ENCODE measurements at regions not wholly inside any gene's neighbourhood (a gene's known extent, or its start where the extent isn't known, plus 50 kb on each side); places are given as distances from the start of the nearest gene placed in this dataset.

GRCh38 chr9:102253099-102253498, 514.7 kb upstream of the GRIN3A start:
- no peaks in the 10 kb centered on the region for H4K20me1 ChIP-seq (ENCODE audit: low read depth, low read length)
- H3F3A ChIP-seq (ENCODE audit: insufficient read depth): no peaks in the 10 kb centered on the region
- H3K9me2 ChIP-seq (replicated peaks; ENCODE audit: insufficient read depth, low read length): no peaks in the 10 kb centered on the region
- H3K27me3 ChIP-seq (ENCODE audit: low read length): no peaks in the 10 kb centered on the region
- H2AFZ ChIP-seq (ENCODE audit: low read depth, low read length, severe bottlenecking): no peak overlapping the region
- H3K36me3 ChIP-seq (ENCODE audit: low read length): no peaks in the 10 kb centered on the region
- no peaks in the 10 kb centered on the region for H3K9me3 ChIP-seq (ENCODE audit: insufficient read depth, low read length)
- H3K4me2 ChIP-seq (ENCODE audit: low read depth, low read length, poor library complexity, severe bottlenecking): no peak overlapping the region
- H3K9ac ChIP-seq (ENCODE audit: low read length): no peak overlapping the region
- no peak for TF ChIP-seq CTCF (IDR thresholded peaks at IDR 0.05; ENCODE audit: insufficient read depth, low read length, poor library complexity, severe bottlenecking)
- TF ChIP-seq EZH2phosphoT487 (conservative IDR thresholded peaks at IDR 0.05; ENCODE audit: low read length): no peak
- H3K27ac ChIP-seq (ENCODE audit: low read depth, low read length): no peak overlapping the region
- H3K4me3 ChIP-seq (ENCODE audit: insufficient read depth, low read length, poor library complexity, severe bottlenecking): no peak overlapping the region
- no peaks in the 10 kb centered on the region for H3K79me2 ChIP-seq (ENCODE audit: insufficient read depth, low read length)

GRCh38 chr9:102244916-102245315, 506.5 kb upstream of the GRIN3A start:
- no peak overlapping the region for H3K27ac ChIP-seq (ENCODE audit: low read depth, low read length)
- H3K9me2 ChIP-seq (replicated peaks; ENCODE audit: insufficient read depth, low read length): no peaks in the 10 kb centered on the region
- H3K79me2 ChIP-seq (ENCODE audit: insufficient read depth, low read length): no peaks in the 10 kb centered on the region
- no peak overlapping the region for H3K4me2 ChIP-seq (ENCODE audit: low read depth, low read length, poor library complexity, severe bottlenecking)
- H3K4me3 ChIP-seq (ENCODE audit: insufficient read depth, low read length, poor library complexity, severe bottlenecking): no peak overlapping the region
- H3K36me3 ChIP-seq (ENCODE audit: low read length): no peaks in the 10 kb centered on the region
- H3K27me3 ChIP-seq (ENCODE audit: low read length): no peaks in the 10 kb centered on the region
- no peak overlapping the region for H2AFZ ChIP-seq (ENCODE audit: low read depth, low read length, severe bottlenecking)
- H3F3A ChIP-seq (ENCODE audit: insufficient read depth): no peaks in the 10 kb centered on the region
- no peaks in the 10 kb centered on the region for H4K20me1 ChIP-seq (ENCODE audit: low read depth, low read length)
- H3K9me3 ChIP-seq (ENCODE audit: insufficient read depth, low read length): no peaks in the 10 kb centered on the region
- H3K9ac ChIP-seq (ENCODE audit: low read length): no peak overlapping the region
- TF ChIP-seq CTCF (IDR thresholded peaks at IDR 0.05; ENCODE audit: insufficient read depth, low read length, poor library complexity, severe bottlenecking): no peak
- TF ChIP-seq EZH2phosphoT487 (conservative IDR thresholded peaks at IDR 0.05; ENCODE audit: low read length): no peak

GRCh38 chr9:102237520-102237919, 499.1 kb upstream of the GRIN3A start:
- Histone ChIP-seq H2AFZ (ENCODE audit: low read depth, low read length, severe bottlenecking) (no peak overlapping the region), H3K9me3 (ENCODE audit: insufficient read depth, low read length) (no peaks in the 10 kb centered on the region), H3K79me2 (ENCODE audit: insufficient read depth, low read length) (no peaks in the 10 kb centered on the region), H4K20me1 (ENCODE audit: low read depth, low read length) (no peaks in the 10 kb centered on the region), H3K9me2 (replicated peaks; ENCODE audit: insufficient read depth, low read length) (no peaks in the 10 kb centered on the region), H3K9ac (ENCODE audit: low read length) (no peak overlapping the region), H3F3A (ENCODE audit: insufficient read depth) (no peaks in the 10 kb centered on the region), H3K27ac (ENCODE audit: low read depth, low read length) (no peak overlapping the region), H3K4me2 (ENCODE audit: low read depth, low read length, poor library complexity, severe bottlenecking) (no peak overlapping the region), H3K4me3 (ENCODE audit: insufficient read depth, low read length, poor library complexity, severe bottlenecking) (no peak overlapping the region), H3K27me3 (ENCODE audit: low read length) (no peaks in the 10 kb centered on the region), H3K36me3 (ENCODE audit: low read length) (no peaks in the 10 kb centered on the region)
- TF ChIP-seq CTCF (IDR thresholded peaks at IDR 0.05; ENCODE audit: insufficient read depth, low read length, poor library complexity, severe bottlenecking): no peak
- no peak for TF ChIP-seq EZH2phosphoT487 (conservative IDR thresholded peaks at IDR 0.05; ENCODE audit: low read length)
